NCI-H2081 (cell line): ENCODE measurements at regions not wholly inside any gene's neighbourhood (a gene's known extent, or its start where the extent isn't known, plus 50 kb on each side); places are given as distances from the start of the nearest gene placed in this dataset.

ENCODE experiments used
- DNase-seq, 2 experiments: peaks; one replicate each; lab custom pipeline; 2025; lab: John Stamatoyannopoulos, UW

GRCh38 chr9:88692827-88693226, 157.8 kb downstream of the NXNL2 start:
- DNase-seq, result no peak

DNA sequence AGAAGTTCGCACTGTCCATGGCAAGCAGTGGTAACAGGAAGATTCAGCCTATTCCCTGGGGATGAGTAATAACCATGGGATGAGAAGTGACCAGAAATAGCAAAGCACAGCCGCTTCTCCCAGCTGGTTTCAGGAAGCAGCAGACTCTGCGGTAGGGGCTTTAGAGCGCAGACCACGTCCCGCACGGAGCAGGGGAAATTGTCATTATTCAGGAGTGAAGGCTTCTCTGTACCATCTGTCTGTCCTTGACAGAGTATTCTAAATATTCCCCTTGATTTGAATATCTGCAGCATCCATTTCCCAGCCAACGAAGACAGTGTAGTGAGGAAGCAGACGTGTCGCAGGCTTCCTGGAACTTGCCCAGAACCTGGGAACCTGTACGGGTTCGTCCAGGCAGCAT, 159.6 kb downstream of the NXNL2 start:
- DNase-seq, result no peak

DNA sequence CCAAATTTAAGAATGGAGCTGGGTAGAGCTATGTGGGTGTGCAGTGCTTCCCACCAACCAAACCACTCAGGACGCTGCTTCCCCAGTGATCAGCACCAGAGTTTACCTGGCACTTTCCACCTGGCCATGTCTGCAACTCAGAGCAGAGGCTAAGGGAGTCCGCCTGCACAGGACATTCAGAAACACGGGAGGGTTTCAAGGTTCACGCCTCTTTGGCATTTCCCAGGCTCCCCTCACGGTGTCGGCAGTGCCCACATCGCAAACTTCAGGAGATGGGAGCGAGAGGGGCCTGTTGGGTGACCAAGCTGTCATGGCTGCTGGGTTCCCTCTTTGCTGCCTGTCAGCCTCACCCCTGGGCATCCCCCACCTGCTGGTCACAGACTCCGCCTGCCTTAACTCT, 161.5 kb downstream of the NXNL2 start:
- DNase-seq, result no peak

DNA sequence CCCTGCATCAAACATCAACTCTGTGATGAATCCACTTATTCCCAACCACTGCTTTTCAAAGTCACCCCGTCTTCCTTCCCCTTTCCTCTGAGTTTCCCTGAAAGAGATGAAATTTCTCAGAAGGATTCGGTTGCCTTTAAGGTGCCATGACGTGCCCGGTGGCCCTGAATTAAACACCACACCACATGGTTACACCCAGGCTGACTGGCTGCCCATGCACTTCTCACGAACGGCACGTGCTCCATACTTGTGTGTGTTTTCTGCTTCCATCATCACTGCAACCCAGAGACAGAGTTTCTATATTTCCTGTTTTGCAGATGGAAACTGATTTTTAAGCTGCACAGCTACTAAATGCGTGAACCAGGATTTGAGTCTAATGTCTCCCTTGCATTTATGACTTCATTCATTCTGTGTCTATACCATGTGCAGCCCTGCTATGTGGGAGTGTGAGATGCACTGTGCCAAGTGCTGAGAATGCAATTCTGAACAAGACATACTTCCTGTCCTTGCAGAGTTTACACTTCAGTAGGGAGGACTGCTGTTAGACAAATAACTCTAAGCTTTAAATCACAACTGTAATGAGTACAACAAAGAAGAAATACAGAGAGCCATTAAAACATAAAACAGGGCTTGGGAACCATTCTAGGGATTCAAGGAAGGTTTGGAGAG, 162.9 kb downstream of the NXNL2 start:
- DNase-seq, result no peak

DNA sequence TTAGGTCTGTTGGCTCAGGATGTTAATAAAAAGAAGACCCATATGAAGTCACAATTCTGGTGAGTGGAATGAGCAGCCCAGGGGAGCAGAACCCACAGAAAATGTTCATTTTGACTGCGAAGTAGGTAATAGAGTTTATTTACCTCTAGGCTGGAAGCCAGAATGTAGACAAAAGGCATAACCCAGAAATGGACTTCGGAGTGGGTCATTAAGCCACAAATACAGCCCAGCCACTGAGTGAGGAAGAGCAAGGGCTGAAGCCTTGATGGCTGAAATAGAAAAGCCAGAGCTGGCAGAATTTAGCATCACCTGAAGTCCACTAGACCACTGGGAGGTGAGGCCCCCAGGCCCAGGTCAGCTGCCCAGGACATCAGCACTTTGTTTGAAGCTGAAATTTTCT, 168.0 kb downstream of the NXNL2 start:
- no peak for DNase-seq

- no peak for DNase-seq
Measured at GRCh38 chr9:88706193-88707113, 171.5 kb downstream of the NXNL2 start.

GRCh38 chr9:88710449-88710848, 175.5 kb downstream of the NXNL2 start:
- no peak for DNase-seq

DNA sequence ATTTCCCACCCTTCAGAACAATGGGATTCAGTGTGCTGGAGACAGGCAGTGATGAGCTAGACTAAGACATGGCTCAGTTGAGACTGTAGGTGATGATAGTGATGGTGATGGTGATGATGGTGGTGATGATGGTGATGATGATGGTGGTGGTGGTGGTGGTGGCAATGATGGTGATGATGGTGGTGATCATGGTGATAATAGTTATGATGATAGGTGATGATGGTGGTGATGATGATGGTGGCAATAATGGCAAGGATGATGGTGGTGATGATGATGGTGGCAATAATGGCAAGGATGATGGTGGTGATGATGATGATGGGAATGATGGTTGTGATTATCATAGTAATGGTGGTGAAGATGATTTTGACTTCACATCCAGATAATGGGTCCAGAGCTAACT, 176.7 kb downstream of the NXNL2 start:
- no peak for DNase-seq

- DNase-seq, result no peak
Measured at GRCh38 chr9:88712484-88712883, 177.5 kb downstream of the NXNL2 start.

DNA sequence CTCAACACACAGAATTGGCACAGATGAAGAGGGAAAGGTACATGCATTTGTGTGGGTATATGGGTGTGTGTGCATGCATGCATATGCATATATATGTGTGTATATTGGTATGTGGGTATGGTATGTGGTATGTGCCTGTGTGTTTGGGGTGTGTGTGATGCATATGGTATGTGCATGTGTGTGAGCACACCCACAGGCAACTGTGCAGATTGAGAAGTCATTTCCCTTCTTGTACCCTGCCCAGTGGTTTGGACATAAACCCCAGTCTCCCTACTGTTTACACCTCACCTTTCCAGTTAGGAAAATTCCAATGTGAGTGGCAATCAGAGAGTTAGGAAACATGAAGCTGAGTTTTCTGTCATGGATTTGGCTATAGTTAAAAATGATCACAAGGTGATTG, 178.0 kb downstream of the NXNL2 start:
- DNase-seq, result no peak

GRCh38 chr9:88716596-88717290, 181.8 kb downstream of the NXNL2 start:
- DNase-seq, result no peak

DNA sequence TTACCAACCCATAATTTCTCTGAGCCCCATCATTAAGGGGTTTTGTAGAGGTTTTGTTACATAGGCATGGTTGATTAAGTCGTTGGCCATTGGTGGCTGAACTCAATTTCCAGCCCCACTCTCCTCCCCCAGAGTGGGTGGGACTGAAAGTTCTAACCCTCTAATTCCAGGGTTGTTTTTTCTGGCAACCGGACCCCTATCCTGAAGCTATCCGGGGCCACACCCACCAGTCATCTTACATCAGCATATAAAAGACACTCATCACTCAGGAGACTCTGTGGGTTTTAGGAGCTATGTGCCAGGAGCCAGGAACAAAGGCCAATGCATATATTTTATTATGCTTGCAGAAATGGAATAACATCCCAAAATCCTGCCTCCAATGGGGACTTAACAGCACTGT, 186.0 kb downstream of the NXNL2 start:
- no peak for DNase-seq

DNA sequence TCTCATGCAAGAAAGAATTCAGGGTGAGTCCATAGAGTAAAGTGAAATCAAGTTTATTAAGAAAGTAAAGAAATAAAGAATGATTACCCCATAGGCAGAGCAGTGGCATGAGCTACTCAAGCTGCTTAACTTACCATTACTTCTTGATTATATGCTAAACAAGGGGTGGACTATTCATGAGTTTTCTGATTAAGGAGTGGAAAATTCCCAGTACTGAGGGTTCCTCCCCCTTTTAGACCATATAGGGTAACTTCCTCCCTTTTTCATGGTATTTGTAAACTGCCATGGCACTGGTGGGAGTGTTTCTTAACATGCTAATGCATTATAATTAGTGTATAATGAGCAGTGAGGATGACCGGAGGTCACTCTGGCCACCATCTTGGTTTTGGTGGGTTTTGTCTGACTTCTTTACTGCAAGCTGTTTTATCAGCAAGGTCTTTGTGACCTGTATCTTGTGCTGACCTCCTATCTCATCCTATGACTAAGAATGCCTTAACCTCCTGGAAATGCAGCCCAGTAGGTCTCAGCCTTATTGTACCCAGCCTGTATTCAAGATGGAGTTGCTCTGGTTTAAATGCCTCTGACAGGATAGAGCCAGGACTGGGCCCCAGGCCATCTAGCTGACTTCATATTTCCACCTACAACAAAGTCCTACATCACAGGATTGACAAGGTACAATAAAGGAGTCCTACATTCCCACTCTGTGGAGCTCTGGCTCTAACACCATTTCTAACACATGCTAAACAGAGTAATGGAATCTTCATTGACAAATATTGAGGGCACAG, 186.7 kb downstream of the NXNL2 start:
- DNase-seq, result no peak

GRCh38 chr9:88722753-88723152, 187.8 kb downstream of the NXNL2 start:
- DNase-seq, result no peak

- DNase-seq, result no peak
Measured at GRCh38 chr9:88723751-88724150, 188.8 kb downstream of the NXNL2 start.

DNA sequence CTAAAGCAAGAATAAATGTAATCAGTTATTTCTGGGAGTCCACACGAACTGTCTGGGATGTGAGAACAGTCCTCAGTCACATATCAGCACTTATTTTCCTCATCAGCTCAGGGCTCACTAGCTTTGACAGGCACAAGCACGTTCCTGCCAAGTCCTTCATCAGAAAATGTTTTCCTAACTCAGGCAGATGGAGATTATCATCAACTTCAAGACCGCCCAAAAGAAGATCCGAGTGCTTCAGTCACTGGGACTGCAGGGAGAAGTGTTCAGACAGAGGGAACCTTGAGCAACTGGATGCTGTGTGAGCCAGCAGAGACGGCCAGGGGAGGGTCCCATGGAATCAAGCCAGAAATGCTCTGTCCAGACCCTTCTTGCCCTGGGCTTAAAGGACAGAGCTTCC, 189.4 kb downstream of the NXNL2 start:
- DNase-seq, result no peak

DNA sequence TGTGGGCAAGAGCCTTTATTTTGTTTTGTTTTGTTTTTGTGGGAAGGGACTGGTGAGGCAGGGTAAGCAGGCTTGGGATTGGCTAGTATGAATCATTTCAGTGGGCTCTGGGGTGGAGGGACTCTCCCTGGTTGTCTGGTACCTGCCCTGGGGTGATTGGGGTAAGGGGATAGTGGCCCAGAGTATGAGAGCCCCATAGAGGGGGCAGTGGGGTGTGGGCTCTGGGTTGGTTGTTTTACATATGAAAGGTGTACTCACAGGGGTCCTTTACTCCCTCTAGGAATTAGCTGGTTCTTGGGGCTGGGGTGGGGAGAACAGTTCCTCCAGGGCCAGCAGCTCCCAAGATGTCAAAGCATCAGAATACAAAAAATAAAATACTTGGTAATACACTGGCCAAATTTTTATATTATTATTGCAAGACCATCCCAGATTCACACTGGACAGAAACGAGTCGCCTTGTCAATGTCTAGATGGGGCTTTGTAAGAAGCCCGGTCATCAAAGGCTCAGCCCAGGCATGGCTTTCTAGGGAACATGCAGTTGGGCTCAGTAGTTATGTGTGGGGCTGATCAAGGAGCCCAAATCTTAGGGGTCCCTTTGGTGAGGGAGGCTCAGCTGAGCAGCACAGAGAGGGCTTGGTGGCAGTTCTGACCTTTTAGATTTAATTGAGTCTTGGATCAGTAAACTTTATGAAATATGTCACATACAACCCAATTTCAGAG, 190.5 kb downstream of the NXNL2 start:
- DNase-seq, result no peak

DNA sequence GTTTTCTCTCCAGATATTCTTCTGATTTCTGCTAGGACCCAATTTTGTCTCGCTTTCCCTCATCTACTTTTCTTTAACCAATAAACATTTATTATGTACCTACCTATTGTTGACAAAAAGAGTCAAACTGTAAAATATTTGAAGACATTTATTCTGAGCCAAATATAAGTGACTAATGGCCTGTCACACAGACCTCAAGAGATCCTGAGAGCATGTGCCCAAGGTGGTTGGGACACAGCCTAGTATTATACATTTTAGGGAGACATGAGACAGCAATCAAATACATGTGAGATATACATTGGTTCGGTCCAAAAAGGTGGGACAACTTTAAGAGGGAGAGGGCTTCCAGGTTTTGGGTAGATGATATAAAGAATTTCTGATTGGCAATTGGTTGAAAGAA, 191.8 kb downstream of the NXNL2 start:
- DNase-seq, result no peak

DNA sequence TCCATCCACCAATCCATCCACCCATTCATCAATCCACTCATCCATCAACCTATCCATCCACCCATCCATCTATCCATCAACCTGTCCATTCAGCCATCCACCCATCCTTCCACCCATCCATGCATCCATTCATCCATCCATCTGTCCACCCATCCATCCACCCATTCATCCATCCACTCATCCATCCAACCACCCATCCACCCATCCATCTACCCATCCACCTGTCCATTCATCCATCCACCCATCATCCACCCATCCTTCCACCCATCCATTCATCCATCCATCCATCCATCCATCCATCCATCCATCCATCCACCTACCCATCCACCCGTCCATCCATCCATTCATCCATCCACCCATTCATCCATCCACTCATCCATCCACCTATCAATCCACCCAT, 195.8 kb downstream of the NXNL2 start:
- DNase-seq, result no peak

DNA sequence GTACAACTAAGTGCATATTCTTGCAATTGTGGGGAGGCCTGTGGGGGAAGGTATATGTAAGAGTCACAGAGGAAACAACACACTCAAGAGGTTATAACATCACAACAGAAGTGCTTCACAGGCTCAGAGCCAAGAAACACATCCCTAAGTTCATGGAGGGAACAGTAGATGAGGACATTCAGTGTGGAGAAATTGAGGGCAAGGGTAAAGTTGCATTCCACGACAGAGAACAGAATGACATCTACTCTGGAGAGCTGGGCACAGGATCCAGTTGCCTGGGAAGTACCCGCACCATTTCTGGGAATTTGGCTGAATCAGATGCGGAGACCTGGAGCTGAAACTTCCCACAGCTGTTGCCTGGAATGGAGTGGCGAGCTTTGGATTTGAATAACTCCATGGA, 197.2 kb downstream of the NXNL2 start:
- DNase-seq, result no peak

DNA sequence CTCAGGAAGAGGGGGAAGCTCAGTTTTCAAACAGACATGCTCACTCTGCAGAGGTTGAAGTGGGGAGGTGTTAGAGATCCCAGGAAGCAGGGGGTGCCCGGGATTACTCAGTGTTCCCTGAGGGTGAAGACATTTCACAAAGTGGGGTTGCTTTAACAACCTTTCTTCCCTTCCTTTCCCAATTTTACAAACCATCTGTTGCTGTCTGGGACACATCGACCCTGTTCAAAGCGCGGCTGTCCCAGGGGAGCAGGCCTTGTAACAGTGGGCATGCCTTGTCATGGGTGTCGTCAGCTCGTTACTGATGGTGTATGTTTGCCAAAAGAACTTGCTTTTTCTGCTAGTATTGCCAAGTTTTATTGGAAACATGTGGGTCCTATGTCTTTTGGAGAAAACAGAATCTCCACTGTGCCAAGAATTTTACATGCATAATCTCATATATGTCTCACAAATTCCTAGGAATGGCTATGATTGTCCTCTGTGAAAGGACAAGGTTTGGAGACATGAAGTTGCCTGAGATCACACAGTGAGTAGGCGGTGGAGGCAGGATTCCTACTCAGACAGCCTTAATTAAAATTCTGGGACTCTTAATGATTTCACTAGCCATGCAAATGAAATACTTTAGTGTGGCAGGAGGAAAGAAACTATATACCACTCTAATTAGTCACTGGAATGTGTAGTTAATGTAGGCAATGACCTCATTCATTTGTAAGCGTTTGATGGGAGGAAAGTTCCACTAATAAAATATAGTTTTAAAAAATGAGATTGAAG, 198.9 kb downstream of the NXNL2 start:
- no peak for DNase-seq
